ENCODE measurements at regions not wholly inside any gene's neighbourhood (a gene's known extent, or its start where the extent isn't known, plus 50 kb on each side); places are given as distances from the start of the nearest gene placed in this dataset.

GRCh38 chr12:78795934-78796445, 68.6 kb upstream of the SYT1 start:
- TF ChIP-seq POLR2A (IDR thresholded peaks at IDR 0.05; ENCODE audit: low read depth, low read length) (no peak), CTCF (IDR thresholded peaks at IDR 0.05; ENCODE audit: extremely low read depth in 1 of 2, insufficient read depth in 1 of 2, low read depth in 1 of 2, low read length in 2 of 2) (no peak), EZH2 (IDR thresholded peaks at IDR 0.05; ENCODE audit: borderline replicate concordance, low read depth, low read length, severe bottlenecking) (no peak), POLR2AphosphoS5 (IDR thresholded peaks at IDR 0.05; ENCODE audit: insufficient read depth, low read depth, low read length) (no peak), MAX (IDR thresholded peaks at IDR 0.05; ENCODE audit: insufficient read depth, insufficient read length) (no peak), JUN (IDR thresholded peaks at IDR 0.05; ENCODE audit: borderline replicate concordance, insufficient read depth, insufficient read length, low read depth) (no peak), MYC (IDR thresholded peaks at IDR 0.05; ENCODE audit: low read depth, low read length) (no peak)
